Fibroblast of mammary gland (primary cell): ENCODE measurements at regions not wholly inside any gene's neighbourhood (a gene's known extent, or its start where the extent isn't known, plus 50 kb on each side); places are given as distances from the start of the nearest gene placed in this dataset.
A peak's percentile ranks its signal among the peaks of the same experiment; 100 is the strongest.
"Not testable (repeated sequence)": the region's sequence is repeated elsewhere in the genome, so short reads cannot be mapped to it uniquely, and the experiment has no call there.

ENCODE experiments used
- DNase-seq: peaks from one replicate; pipeline ENCODE4 v3.0.0-alpha.2; 2010; ENCODE audit warnings: low read depth
- H3K4me3 ChIP-seq: 2 replicates; pipeline ENCODE4 v1.5.1; 2011; ENCODE audit warnings: low read depth, mild to moderate bottlenecking, low read length, moderate library complexity; ENCODE audit not compliant: control insufficient read depth
- CTCF ChIP-seq: conservative IDR thresholded peaks from 2 replicates; pipeline ENCODE4 v1.5.1; 2011; ENCODE audit warnings: low read depth, low read length, inconsistent platforms; ENCODE audit not compliant: control insufficient read depth, insufficient read depth

GRCh38 chr6:121730616-121731015, 295.2 kb downstream of the GJA1 start:
- H3K4me3 ChIP-seq, result no peak overlapping the region
- no peak for TF ChIP-seq CTCF
- no peak for DNase-seq

- no peak overlapping the region for H3K4me3 ChIP-seq
- TF ChIP-seq CTCF, result no peak
- DNase-seq, result no peak
Observed at GRCh38 chr6:121731381-121731780, 295.9 kb downstream of the GJA1 start.

- H3K4me3 ChIP-seq, result no peak overlapping the region
- peak; percentile 40 for DNase-seq
- TF ChIP-seq CTCF, result no peak
Observed at GRCh38 chr6:121732641-121733040, 297.2 kb downstream of the GJA1 start.

- H3K4me3 ChIP-seq, result no peak overlapping the region
- DNase-seq, result peak; percentile 12
- TF ChIP-seq CTCF, result no peak
Observed at GRCh38 chr6:121733234-121733633, 297.8 kb downstream of the GJA1 start.

GRCh38 chr6:121740188-121740587, 304.7 kb downstream of the GJA1 start:
- not testable (repeated sequence) for DNase-seq, H3K4me3 ChIP-seq

GRCh38 chr6:121743691-121744090, 308.2 kb downstream of the GJA1 start:
- no peak for TF ChIP-seq CTCF
- H3K4me3 ChIP-seq, result no peak overlapping the region
- no peak for DNase-seq

GRCh38 chr6:121748376-121748775, 312.9 kb downstream of the GJA1 start:
- TF ChIP-seq CTCF, result no peak
- peak; percentile 87 for DNase-seq
- no peak overlapping the region for H3K4me3 ChIP-seq
